ENCODE measurements at regions not wholly inside any gene's neighbourhood (a gene's known extent, or its start where the extent isn't known, plus 50 kb on each side); places are given as distances from the start of the nearest gene placed in this dataset.

DNA sequence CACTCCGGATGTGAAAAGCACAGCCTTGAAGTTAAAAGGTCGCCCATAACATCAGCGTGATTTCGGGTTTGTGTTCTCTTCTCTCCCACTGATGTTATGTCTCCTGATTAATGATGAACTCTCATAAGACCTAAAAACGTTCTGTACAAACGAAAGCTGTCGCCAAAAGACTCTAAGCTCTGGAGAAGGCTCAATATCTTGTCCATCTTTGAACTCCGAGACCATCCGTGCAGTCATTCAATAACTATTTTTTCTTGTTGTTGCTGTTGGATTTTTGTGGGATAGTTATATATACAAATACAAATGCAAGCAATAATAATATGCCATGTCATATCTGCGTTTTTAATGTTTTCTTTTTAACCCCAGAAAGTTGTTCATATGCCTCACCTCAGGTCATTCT is 291.8 kb upstream of the MARCKS start:
- TF ChIP-seq CTCF (IDR thresholded peaks at IDR 0.05; ENCODE audit: extremely low read depth in 1 of 2, insufficient read depth in 1 of 2, low read depth in 1 of 2, low read length in 2 of 2), result no peak
- TF ChIP-seq POLR2A (IDR thresholded peaks at IDR 0.05; ENCODE audit: low read depth, low read length), result no peak

Measured in endothelial cell of umbilical vein (primary cell).